ENCODE measurements at regions not wholly inside any gene's neighbourhood (a gene's known extent, or its start where the extent isn't known, plus 50 kb on each side); places are given as distances from the start of the nearest gene placed in this dataset.

DNA sequence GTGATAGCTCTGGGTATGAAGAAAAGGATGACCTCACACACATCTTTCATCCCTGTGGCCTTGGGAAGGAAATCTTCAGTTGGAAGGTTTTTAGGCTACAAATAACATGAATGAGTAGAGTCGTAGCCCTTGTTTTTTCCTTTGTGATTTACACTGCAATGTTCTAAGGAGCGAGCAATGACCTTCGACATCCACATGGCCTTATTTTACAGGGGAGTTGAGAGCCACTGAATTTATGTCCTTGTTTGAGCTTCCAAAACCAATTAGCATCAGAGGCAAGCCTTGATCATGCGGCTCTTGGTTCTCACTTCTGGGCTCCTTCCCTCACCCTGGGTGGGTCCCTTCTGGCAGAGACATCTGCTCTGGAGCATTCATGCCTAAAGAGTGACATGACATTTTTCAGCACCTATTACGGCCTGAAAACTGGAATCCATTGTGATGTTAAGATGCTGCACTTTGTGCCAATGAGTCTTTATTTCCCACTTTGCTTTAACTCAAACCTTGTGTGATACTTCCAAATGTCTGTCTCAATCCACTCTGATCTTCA lies 70.5 kb upstream of the RUNX1 start:
- ChIA-PET CTCF (no interaction called here), POLR2A (no interaction called here)
- Mint-ChIP-seq H3K36me3 (ENCODE audit: low read depth) (no peaks in the 10 kb centered on the region), H3K4me3 (no peak overlapping the region), H3K27ac (no peak overlapping the region), H3K27me3 (peaks cover 2% of the 10 kb centered on the region), H3K9me3 (no peaks in the 10 kb centered on the region), H3K4me1 (ENCODE audit: low read depth) (no peaks in the 10 kb centered on the region)
- TF ChIP-seq, protein P1, sequence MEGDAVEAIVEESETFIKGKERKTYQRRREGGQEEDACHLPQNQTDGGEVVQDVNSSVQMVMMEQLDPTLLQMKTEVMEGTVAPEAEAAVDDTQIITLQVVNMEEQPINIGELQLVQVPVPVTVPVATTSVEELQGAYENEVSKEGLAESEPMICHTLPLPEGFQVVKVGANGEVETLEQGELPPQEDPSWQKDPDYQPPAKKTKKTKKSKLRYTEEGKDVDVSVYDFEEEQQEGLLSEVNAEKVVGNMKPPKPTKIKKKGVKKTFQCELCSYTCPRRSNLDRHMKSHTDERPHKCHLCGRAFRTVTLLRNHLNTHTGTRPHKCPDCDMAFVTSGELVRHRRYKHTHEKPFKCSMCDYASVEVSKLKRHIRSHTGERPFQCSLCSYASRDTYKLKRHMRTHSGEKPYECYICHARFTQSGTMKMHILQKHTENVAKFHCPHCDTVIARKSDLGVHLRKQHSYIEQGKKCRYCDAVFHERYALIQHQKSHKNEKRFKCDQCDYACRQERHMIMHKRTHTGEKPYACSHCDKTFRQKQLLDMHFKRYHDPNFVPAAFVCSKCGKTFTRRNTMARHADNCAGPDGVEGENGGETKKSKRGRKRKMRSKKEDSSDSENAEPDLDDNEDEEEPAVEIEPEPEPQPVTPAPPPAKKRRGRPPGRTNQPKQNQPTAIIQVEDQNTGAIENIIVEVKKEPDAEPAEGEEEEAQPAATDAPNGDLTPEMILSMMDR (IDR thresholded peaks at IDR 0.05), result no peak
- intact Hi-C loops (cut with micrococcal nuclease), result no loop called here
- ATAC-seq, result no peak
- DNase-seq, result no peak

DNA sequence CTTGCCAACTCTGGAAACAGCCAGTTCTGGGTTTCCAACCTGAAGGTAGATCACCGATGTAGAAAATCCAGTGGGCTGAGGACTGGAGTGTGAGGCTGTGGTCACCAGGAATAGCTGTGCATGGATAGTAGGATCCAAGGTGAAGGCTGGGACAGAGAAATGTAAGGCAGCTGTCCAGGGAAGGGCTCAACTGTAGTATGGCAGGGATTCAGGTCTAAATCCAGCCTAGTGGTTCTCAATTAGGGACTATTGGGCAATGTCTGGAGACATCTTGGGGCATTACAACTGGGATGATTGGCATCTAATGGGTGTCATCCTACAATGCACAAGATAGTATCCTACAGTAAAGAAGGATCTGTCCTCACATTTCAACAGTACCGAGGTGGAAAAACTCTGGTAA lies 67.7 kb upstream of the RUNX1 start:
- Mint-ChIP-seq H3K4me3 (no peak overlapping the region), H3K9me3 (peaks cover 6% of the 10 kb centered on the region), H3K4me1 (ENCODE audit: low read depth) (peaks cover 9% of the 10 kb centered on the region), H3K27me3 (peaks cover 2% of the 10 kb centered on the region), H3K36me3 (ENCODE audit: low read depth) (peaks cover 3% of the 10 kb centered on the region), H3K27ac (no peak overlapping the region)
- TF ChIP-seq, protein P1 (IDR thresholded peaks at IDR 0.05), result no peak
- POLR2A ChIA-PET, result interaction anchor here (0.9 kb wide), 1 partner anchor 18 kb away, joined by 3 read pairs; no protein-coding TSS in a partner anchor
- CTCF ChIA-PET, result no interaction called here
- DNase-seq (no peak), ATAC-seq (no peak)
- intact Hi-C loops (cut with micrococcal nuclease), result no loop called here

- CTCF ChIA-PET, result no interaction called here
- intact Hi-C loops (cut with micrococcal nuclease), result no loop called here
- Mint-ChIP-seq H3K9me3 (peaks cover 6% of the 10 kb centered on the region), H3K36me3 (ENCODE audit: low read depth) (peaks cover 3% of the 10 kb centered on the region), H3K4me3 (no peak overlapping the region), H3K27ac (no peak overlapping the region), H3K27me3 (peaks cover 2% of the 10 kb centered on the region), H3K4me1 (ENCODE audit: low read depth) (peaks cover 9% of the 10 kb centered on the region)
- DNase-seq (peak; percentile 48), ATAC-seq (peak; percentile 72)
- POLR2A ChIA-PET, result interaction anchor here (0.6 kb wide), 2 partner anchors 17 to 23 kb away, joined by 3 to 4 read pairs; no protein-coding TSS in a partner anchor
- TF ChIP-seq, protein P1 (IDR thresholded peaks at IDR 0.05), result no peak
These were observed 64.0 kb upstream of the RUNX1 start for GRCh38 chr21:35113064-35113463.

DNA sequence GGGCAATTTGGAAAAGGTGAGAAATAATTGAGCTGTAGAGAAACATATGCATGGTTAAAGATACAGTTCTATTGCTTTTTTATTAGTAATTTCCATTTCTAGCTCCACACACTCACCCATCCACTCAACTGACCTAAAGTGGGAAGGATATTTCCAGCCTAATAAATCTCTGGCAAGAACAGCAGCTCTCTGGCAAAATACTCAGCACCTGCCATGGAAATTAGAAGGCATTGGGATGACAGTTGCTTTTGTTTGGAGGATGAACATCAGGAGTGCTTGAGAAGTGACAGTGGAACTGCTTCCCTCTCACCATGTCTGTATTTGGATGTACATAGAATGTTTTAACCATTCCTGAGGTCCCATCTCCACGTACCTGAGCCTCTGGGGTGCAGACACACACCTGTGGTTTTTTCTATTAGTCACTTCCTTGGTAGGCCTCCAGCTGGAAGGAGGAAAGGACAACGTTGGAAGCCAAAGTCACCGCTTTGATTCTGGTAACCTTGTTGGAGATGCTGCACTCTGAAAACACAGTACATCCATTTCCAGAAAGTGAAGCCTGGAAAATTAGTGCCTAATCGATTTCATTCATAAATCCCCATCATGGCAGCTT lies 62.3 kb upstream of the RUNX1 start:
- DNase-seq (no peak), ATAC-seq (no peak)
- Mint-ChIP-seq H3K4me3 (no peak overlapping the region), H3K9me3 (peaks cover 6% of the 10 kb centered on the region), H3K36me3 (ENCODE audit: low read depth) (peaks cover 3% of the 10 kb centered on the region), H3K27me3 (no peaks in the 10 kb centered on the region), H3K27ac (no peak overlapping the region), H3K4me1 (ENCODE audit: low read depth) (peaks cover 9% of the 10 kb centered on the region)
- TF ChIP-seq, protein P1 (IDR thresholded peaks at IDR 0.05), result no peak
- CTCF ChIA-PET, result interaction anchor here (1.1 to 1.3 kb wide), 2 partner anchors 10 to 28 kb away, joined by 3 read pairs; no protein-coding TSS in a partner anchor
- POLR2A ChIA-PET, result interaction anchor here (0.8 to 1.2 kb wide), 2 partner anchors 111 to 235 kb away, joined by 3 read pairs; no protein-coding TSS in a partner anchor
- intact Hi-C loops (cut with micrococcal nuclease), result no loop called here

DNA sequence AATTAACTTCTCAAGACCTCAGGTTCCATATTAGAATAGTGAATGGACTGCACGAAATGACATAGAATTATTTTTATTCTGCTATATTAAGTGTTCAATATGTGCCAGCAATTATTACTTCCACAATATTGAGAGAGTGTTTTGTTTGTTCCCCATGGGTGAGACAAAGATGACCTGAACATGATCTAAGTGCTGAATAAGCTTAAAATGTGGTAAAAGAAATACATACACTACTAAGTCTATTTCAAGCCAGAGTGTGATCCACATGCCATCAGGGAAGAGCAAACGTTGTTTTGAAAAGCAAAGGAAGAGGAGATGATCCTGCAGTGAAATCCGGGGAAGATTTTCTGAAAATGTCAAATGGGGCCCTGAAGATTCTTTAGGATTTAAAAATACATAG lies 59.8 kb upstream of the RUNX1 start:
- Mint-ChIP-seq H3K9me3 (peaks cover 6% of the 10 kb centered on the region), H3K27ac (no peak overlapping the region), H3K4me1 (ENCODE audit: low read depth) (peaks cover 9% of the 10 kb centered on the region), H3K27me3 (no peaks in the 10 kb centered on the region), H3K4me3 (no peak overlapping the region), H3K36me3 (ENCODE audit: low read depth) (peaks cover 3% of the 10 kb centered on the region)
- POLR2A ChIA-PET, result no interaction called here
- CTCF ChIA-PET, result no interaction called here
- DNase-seq (no peak), ATAC-seq (no peak)
- intact Hi-C loops (cut with micrococcal nuclease), result no loop called here
- TF ChIP-seq, protein P1 (IDR thresholded peaks at IDR 0.05), result no peak

Data from activated CD8-positive, alpha-beta T cell treated with anti-CD3 and anti-CD28 coated beads for 36 hours (primary cell).